Aorta (tissue), 5 donors: ENCODE measurements at regions not wholly inside any gene's neighbourhood (a gene's known extent, or its start where the extent isn't known, plus 50 kb on each side); places are given as distances from the start of the nearest gene placed in this dataset.
"Not testable (repeated sequence)": the region's sequence is repeated elsewhere in the genome, so short reads cannot be mapped to it uniquely, and the experiment has no call there.

Source experiments
- ATAC-seq: fragments of 200-7000 bp; cut with Tn5 transposase; one replicate; pipeline ENCODE4 v1.9.1; 2022; ENCODE audit warnings: moderate library complexity; ENCODE audit not compliant: low FRiP score
- DNase-seq, 2 donors: peaks; one replicate each; pipeline ENCODE4 v3.0.0-alpha.2; 2020
- H3K27ac ChIP-seq, 2 donors: one replicate each; pipeline ENCODE4 v1.5.1; 2013; ENCODE audit warnings: low read length in 2 of 2, mild to moderate bottlenecking in 2 of 2, moderate library complexity in 2 of 2, control low read depth in 1 of 2, inconsistent platforms in 1 of 2, low read depth in 1 of 2
- H3K27me3 ChIP-seq, 2 donors: one replicate each; pipeline ENCODE4 v1.6.1; 2013; ENCODE audit warnings: control low read depth in 1 of 2, low read length in 1 of 2, mild to moderate bottlenecking in 1 of 2, moderate library complexity in 1 of 2; ENCODE audit not compliant: insufficient read depth in 2 of 2, control insufficient read depth in 1 of 2
- H3K36me3 ChIP-seq, 2 donors: one replicate each; pipeline ENCODE4 v1.6.1; 2013; ENCODE audit warnings: control low read depth in 1 of 2, low read length in 1 of 2, mild to moderate bottlenecking in 1 of 2; ENCODE audit not compliant: insufficient read depth in 2 of 2, control insufficient read depth in 1 of 2
- H3K4me1 ChIP-seq, 2 donors: one replicate each; pipeline ENCODE4 v1.6.1; 2013; ENCODE audit warnings: low read length in 2 of 2, control low read depth in 1 of 2, mild to moderate bottlenecking in 1 of 2, moderate library complexity in 1 of 2; ENCODE audit not compliant: insufficient read depth in 2 of 2, control insufficient read depth in 1 of 2
- H3K4me3 ChIP-seq, 2 donors: one replicate each; pipeline ENCODE4 v1.5.1; 2013; ENCODE audit warnings: low read length in 2 of 2, control low read depth in 1 of 2, mild to moderate bottlenecking in 1 of 2
- H3K9me3 ChIP-seq: one replicate; pipeline ENCODE4 v1.6.1; 2013; ENCODE audit warnings: mild to moderate bottlenecking, low read length; ENCODE audit not compliant: control insufficient read depth
- WGBS, 2 donors: extraction: QIAGEN DNeasy Blood & Tissue Kit; methylation state at CpG; one replicate each; pipeline ENCODE4 v1.1.7; 2013; 5-methylcytosine and 5-hydroxymethylcytosine counted together
- intact Hi-C, 2 donors: fragments of 100-400 bp; cut with DNase I; formaldehyde crosslinking; loops; one replicate each; pipeline versions ENCODE4 v1.14.2 to v1.15.0; 2022
- donor health status: healthy with polysubstance abuse.
- donor health status: Bipolar disorder and iron deficiency.
- donor health status: DM: no; HTN: no; CAD: no.
- donor health status: DM: no; HTN: no; CAD: no.
- donor health status: DM: yes; HTN: yes; CAD: no.

- ATAC-seq, H3K4me1 ChIP-seq, H3K27ac ChIP-seq, H3K27me3 ChIP-seq, H3K4me3 ChIP-seq, intact Hi-C loops, H3K9me3 ChIP-seq, H3K36me3 ChIP-seq, DNase-seq: not testable (repeated sequence)
- WGBS, 2 donors: 89 to 91% methylated on average over 24 to 33 of the region's 33 CpGs
Observed at GRCh38 chr7:63748571-63749302, 249.9 kb upstream of the ZNF722 start.

GRCh38 chr7:63752446-63752845 is 246.2 kb upstream of the ZNF722 start:
- H3K4me3 ChIP-seq, H3K27me3 ChIP-seq, DNase-seq, ATAC-seq, H3K4me1 ChIP-seq, H3K27ac ChIP-seq, intact Hi-C loops, H3K36me3 ChIP-seq, H3K9me3 ChIP-seq: not testable (repeated sequence)
- WGBS, 2 donors: 72 to 80% methylated on average over 7 to 13 of the region's 18 CpGs

GRCh38 chr7:63753160-63753559 is 245.5 kb upstream of the ZNF722 start:
- H3K4me1 ChIP-seq, H3K4me3 ChIP-seq, H3K27me3 ChIP-seq, H3K27ac ChIP-seq, intact Hi-C loops, H3K9me3 ChIP-seq, DNase-seq, ATAC-seq, H3K36me3 ChIP-seq: not testable (repeated sequence)
- WGBS, 2 donors: 93% methylated on average over 2 of the region's 22 CpGs; no CpG with 5 or more reads in 1 of the 2 donors

- not testable (repeated sequence) for ATAC-seq, DNase-seq, H3K9me3 ChIP-seq
Observed at GRCh38 chr7:63760202-63760601, 238.4 kb upstream of the ZNF722 start.

GRCh38 chr7:63765541-63765940 is 233.1 kb upstream of the ZNF722 start:
- H3K4me1 ChIP-seq, H3K4me3 ChIP-seq, DNase-seq, H3K27ac ChIP-seq, intact Hi-C loops, ATAC-seq, H3K36me3 ChIP-seq, H3K27me3 ChIP-seq, H3K9me3 ChIP-seq: not testable (repeated sequence)
- 89 to 91% methylated on average over 13 of the region's 13 CpGs for WGBS, 2 donors

More at GRCh38 chr7:63760202-63760601, 238.4 kb upstream of the ZNF722 start:
- H3K4me3 ChIP-seq, H3K4me1 ChIP-seq, H3K27ac ChIP-seq, intact Hi-C loops, H3K36me3 ChIP-seq, H3K27me3 ChIP-seq: not testable (repeated sequence)
- WGBS, 2 donors: 94 to 96% methylated on average over 4 to 14 of the region's 29 CpGs

GRCh38 chr7:63766197-63766596 is 232.5 kb upstream of the ZNF722 start:
- H3K27me3 ChIP-seq, H3K27ac ChIP-seq, H3K4me1 ChIP-seq, H3K36me3 ChIP-seq, intact Hi-C loops, H3K4me3 ChIP-seq, ATAC-seq, DNase-seq, H3K9me3 ChIP-seq: not testable (repeated sequence)
- 91 to 95% methylated on average over 13 to 23 of the region's 23 CpGs for WGBS, 2 donors

GRCh38 chr7:63770162-63770561 is 228.5 kb upstream of the ZNF722 start:
- H3K27ac ChIP-seq, H3K4me3 ChIP-seq, ATAC-seq, H3K36me3 ChIP-seq, DNase-seq, H3K4me1 ChIP-seq, H3K27me3 ChIP-seq, intact Hi-C loops, H3K9me3 ChIP-seq: not testable (repeated sequence)
- WGBS, 2 donors: 64 to 73% methylated on average over 10 of the region's 10 CpGs

- DNase-seq, H3K27ac ChIP-seq, H3K4me3 ChIP-seq, H3K4me1 ChIP-seq, ATAC-seq, H3K9me3 ChIP-seq, H3K27me3 ChIP-seq, H3K36me3 ChIP-seq, intact Hi-C loops: not testable (repeated sequence)
- WGBS, 2 donors: 82 to 84% methylated on average over 23 to 25 of the region's 26 CpGs
Observed at GRCh38 chr7:63771389-63772085, 227.1 kb upstream of the ZNF722 start.
